ENCODE measurements at regions not wholly inside any gene's neighbourhood (a gene's known extent, or its start where the extent isn't known, plus 50 kb on each side); places are given as distances from the start of the nearest gene placed in this dataset.
A peak's percentile ranks its signal among the peaks of the same experiment; 100 is the strongest.

- Mint-ChIP-seq H3K4me3 (no peak overlapping the region), H3K9me3 (no peaks in the 10 kb centered on the region), H3K4me1 (peaks cover 21% of the 10 kb centered on the region), H3K27me3 (no peaks in the 10 kb centered on the region), H3K27ac (no peak overlapping the region), H3K36me3 (ENCODE audit: low read depth) (no peaks in the 10 kb centered on the region)
- no peak for ATAC-seq (ENCODE audit: low read depth)
- TF ChIP-seq CTCF (IDR thresholded peaks at IDR 0.05) = no peak
- no peak for DNase-seq
- CTCF ChIA-PET = no interaction called here
- POLR2A ChIA-PET = interaction anchor here (1.3 to 1.5 kb wide), 3 partner anchors 172 to 595 kb away, joined by 4 to 7 read pairs (median 5); partner anchors contain the start of gene SETBP1
- intact Hi-C loops (cut with micrococcal nuclease) = loop anchor here (10.0 kb wide), 2 partner anchors 326 to 376 kb away; no protein-coding TSS in a partner anchor
Observed at GRCh38 chr18:44508474-44508873, 172.2 kb upstream of the SETBP1 start.

GRCh38 chr18:44509048-44509447 is 171.6 kb upstream of the SETBP1 start:
- no peaks in the 10 kb centered on the region for H3K36me3 Mint-ChIP-seq (ENCODE audit: low read depth)
- intact Hi-C loops (cut with micrococcal nuclease) = loop anchor here (10.0 kb wide), 2 partner anchors 326 to 376 kb away; no protein-coding TSS in a partner anchor
- no peaks in the 10 kb centered on the region for H3K9me3 Mint-ChIP-seq
- no peak overlapping the region for H3K4me3 Mint-ChIP-seq
- ChIA-PET CTCF (no interaction called here), POLR2A (no interaction called here)
- DNase-seq = no peak
- no peak overlapping the region for H3K27ac Mint-ChIP-seq
- no peak for TF ChIP-seq CTCF (IDR thresholded peaks at IDR 0.05)
- no peaks in the 10 kb centered on the region for H3K27me3 Mint-ChIP-seq
- ATAC-seq (ENCODE audit: low read depth) = no peak
- H3K4me1 Mint-ChIP-seq = peaks cover 21% of the 10 kb centered on the region

- CTCF ChIA-PET = no interaction called here
- H3K27ac Mint-ChIP-seq = peak overlapping the region; percentile 33
Observed at GRCh38 chr18:44510390-44510789, 170.3 kb upstream of the SETBP1 start.

GRCh38 chr18:44513233-44513632 is 167.5 kb upstream of the SETBP1 start:
- intact Hi-C loops (cut with micrococcal nuclease) = no loop called here
- Mint-ChIP-seq H3K27ac (peak overlapping the region; percentile 55), H3K4me3 (no peak overlapping the region), H3K4me1 (peaks cover 7% of the 10 kb centered on the region), H3K9me3 (no peaks in the 10 kb centered on the region), H3K27me3 (no peaks in the 10 kb centered on the region), H3K36me3 (ENCODE audit: low read depth) (no peaks in the 10 kb centered on the region)
- no peak for DNase-seq
- ChIA-PET CTCF (no interaction called here), POLR2A (no interaction called here)
- TF ChIP-seq CTCF (IDR thresholded peaks at IDR 0.05) = no peak
- ATAC-seq (ENCODE audit: low read depth) = no peak

More at GRCh38 chr18:44510390-44510789, 170.3 kb upstream of the SETBP1 start:
- Mint-ChIP-seq H3K36me3 (ENCODE audit: low read depth) (no peaks in the 10 kb centered on the region), H3K9me3 (no peaks in the 10 kb centered on the region), H3K4me3 (no peak overlapping the region), H3K27me3 (no peaks in the 10 kb centered on the region), H3K4me1 (peaks cover 19% of the 10 kb centered on the region)
- no peak for TF ChIP-seq CTCF (IDR thresholded peaks at IDR 0.05)
- no peak for DNase-seq
- ATAC-seq (ENCODE audit: low read depth) = no peak
- intact Hi-C loops (cut with micrococcal nuclease) = no loop called here
- POLR2A ChIA-PET = no interaction called here

- no peaks in the 10 kb centered on the region for H3K27me3 Mint-ChIP-seq
- H3K27ac Mint-ChIP-seq = no peak overlapping the region
- ATAC-seq (ENCODE audit: low read depth) (no peak), DNase-seq (no peak)
- no peak overlapping the region for H3K4me3 Mint-ChIP-seq
- ChIA-PET CTCF (no interaction called here), POLR2A (no interaction called here)
- H3K36me3 Mint-ChIP-seq (ENCODE audit: low read depth) = no peaks in the 10 kb centered on the region
- peaks cover 7% of the 10 kb centered on the region for H3K4me1 Mint-ChIP-seq
- no peaks in the 10 kb centered on the region for H3K9me3 Mint-ChIP-seq
- TF ChIP-seq CTCF (IDR thresholded peaks at IDR 0.05) = no peak
- intact Hi-C loops (cut with micrococcal nuclease) = no loop called here
Observed at GRCh38 chr18:44514106-44514505, 166.6 kb upstream of the SETBP1 start.

All from activated B cell treated with CpG ODN at 0.5 μM for 24 hours (primary cell).